HK-2 (cell line): ENCODE measurements at regions not wholly inside any gene's neighbourhood (a gene's known extent, or its start where the extent isn't known, plus 50 kb on each side); places are given as distances from the start of the nearest gene placed in this dataset.

Experiments
- DNase-seq: peaks from one replicate; pipeline ENCODE4 v3.0.0-alpha.2; 2018; ENCODE audit not compliant: unreplicated experiment

DNA sequence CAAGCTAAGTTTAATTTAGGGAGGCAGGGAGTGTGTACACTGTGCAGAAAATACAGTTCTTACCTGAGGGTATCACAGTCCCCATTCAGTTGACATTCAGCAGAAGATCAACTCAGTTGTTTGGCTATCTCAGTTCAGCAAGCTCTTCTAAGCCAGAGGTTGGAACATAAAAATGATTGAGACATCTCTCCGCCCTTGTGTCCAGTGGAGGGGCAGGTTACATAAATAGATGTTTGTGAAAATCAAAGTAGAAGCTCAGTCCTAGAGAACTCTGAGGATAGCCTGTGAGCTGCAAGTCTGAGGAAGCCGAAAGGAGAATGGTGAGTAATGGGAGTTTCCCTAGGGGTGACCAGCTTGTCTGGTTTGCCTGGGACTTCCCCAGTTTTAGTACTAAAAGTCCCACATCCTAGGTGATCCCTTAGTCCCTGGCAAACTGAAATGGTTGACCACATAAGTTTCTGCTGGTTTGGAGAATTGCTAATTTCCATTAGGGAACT is 251.4 kb upstream of the ATP2B1 start:
- peak; percentile 45 for DNase-seq

GRCh38 chr12:89959179-89959578 is 250.5 kb upstream of the ATP2B1 start:
- DNase-seq = no peak

GRCh38 chr12:89954259-89954658 is 245.6 kb upstream of the ATP2B1 start:
- DNase-seq = no peak

DNA sequence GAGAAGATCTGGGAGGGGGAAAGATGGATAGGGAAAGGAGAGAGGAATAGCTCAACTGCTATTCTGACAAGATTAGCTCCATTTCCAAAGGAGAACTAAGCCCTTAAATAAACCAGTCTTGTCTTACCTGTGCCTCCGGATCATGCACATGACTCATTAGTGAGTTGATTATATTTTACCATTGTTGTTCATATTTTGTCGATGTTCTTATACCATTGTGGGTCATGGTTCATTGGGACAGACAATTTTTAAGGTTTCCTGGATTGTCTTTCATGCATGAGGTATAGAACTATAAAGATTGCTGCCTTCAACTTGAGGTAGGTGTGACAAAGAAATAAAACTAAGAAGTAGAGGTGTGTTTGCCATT is 243.0 kb upstream of the ATP2B1 start:
- no peak for DNase-seq

- no peak for DNase-seq
Observed at GRCh38 chr12:89951050-89951693, 242.5 kb upstream of the ATP2B1 start.

GRCh38 chr12:89950421-89950820 is 241.8 kb upstream of the ATP2B1 start:
- DNase-seq = no peak

- no peak for DNase-seq
Observed at GRCh38 chr12:89949457-89950195, 241.0 kb upstream of the ATP2B1 start.

- DNase-seq = no peak
Observed at GRCh38 chr12:89948271-89949175, 239.9 kb upstream of the ATP2B1 start.

DNA sequence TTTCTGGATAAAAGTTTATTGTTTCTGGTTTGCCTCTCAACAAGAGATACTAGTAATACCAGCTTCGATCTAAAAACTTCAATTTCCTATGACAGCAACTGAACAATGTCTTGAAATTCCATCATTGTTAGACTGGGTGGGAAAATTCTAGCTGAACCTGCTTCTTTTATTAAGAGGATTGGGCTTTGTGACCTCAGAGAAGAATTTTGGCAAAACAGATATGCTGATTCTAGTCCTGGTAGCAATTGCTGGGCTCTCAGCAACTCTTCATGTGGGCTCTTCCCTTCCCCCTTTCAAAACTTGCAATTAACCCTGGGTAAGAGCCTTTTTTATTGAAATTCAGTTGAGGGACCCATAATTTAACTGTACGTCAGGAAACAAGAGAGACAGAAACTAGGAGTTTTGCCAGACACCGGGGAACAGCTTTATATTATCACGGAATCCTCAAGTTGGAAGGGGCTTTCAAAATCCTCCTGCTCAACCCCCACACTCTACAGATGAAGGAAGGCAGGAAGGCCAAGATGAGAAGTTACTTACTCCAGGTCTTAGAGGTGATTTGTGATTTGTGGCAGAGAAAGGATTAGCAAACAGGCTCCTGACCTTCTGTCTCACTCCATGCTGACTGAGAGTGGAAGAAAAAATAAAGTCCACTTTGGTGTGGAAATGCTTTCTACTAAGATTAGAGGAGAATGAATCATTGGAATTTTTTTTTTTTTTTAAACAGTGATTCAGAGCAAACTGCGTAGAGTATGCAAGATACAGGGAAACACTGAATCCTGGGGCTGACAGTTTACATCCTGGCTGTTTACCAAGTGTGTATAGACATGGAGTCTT is 239.0 kb upstream of the ATP2B1 start:
- peak; percentile 14 for DNase-seq

GRCh38 chr12:89946518-89947135 is 238.0 kb upstream of the ATP2B1 start:
- DNase-seq = no peak

GRCh38 chr12:89945123-89945522 is 236.5 kb upstream of the ATP2B1 start:
- no peak for DNase-seq

- DNase-seq = no peak
Observed at GRCh38 chr12:89943463-89943862, 234.8 kb upstream of the ATP2B1 start.

DNA sequence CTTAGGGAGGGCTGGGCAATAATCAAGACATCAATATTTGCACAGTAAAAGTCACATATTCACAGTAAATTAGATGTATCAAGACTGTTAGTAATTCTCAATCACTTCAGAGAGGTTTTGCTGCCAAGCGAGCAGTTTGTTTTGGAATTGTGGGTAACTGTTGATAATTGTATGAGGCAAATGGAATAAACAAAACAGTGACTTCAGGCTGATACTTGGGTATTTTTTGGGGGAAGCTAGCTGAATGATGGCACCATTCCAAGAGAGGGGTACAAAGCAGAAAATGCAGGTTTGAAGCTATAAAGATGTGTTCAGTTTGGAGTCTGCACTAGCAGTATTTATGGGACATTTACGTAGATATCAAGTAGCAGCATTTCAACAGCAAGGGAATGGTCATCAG is 232.8 kb upstream of the ATP2B1 start:
- no peak for DNase-seq

- DNase-seq = no peak
Observed at GRCh38 chr12:89939522-89940215, 231.0 kb upstream of the ATP2B1 start.

GRCh38 chr12:89936631-89937030 is 228.0 kb upstream of the ATP2B1 start:
- DNase-seq = no peak

GRCh38 chr12:89935850-89936249 is 227.2 kb upstream of the ATP2B1 start:
- DNase-seq = no peak

DNA sequence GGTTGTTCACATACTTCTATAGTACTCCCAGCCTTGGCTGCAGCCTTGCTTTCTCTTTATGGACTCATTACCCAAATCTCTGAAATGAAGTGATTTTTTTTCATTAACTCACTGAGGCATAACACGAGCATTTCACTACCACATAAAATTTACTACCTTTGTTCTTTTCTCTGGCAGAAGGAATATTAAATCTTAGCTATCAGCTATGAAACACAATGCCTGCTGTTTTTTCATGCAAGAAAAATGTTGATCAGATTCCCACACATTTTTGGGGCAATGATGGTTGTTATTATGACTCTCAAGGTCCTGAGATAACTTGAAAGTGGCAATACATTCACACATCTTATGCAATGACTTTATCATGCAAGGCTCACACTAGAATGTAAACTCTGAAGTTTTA is 225.3 kb upstream of the ATP2B1 start:
- no peak for DNase-seq

DNA sequence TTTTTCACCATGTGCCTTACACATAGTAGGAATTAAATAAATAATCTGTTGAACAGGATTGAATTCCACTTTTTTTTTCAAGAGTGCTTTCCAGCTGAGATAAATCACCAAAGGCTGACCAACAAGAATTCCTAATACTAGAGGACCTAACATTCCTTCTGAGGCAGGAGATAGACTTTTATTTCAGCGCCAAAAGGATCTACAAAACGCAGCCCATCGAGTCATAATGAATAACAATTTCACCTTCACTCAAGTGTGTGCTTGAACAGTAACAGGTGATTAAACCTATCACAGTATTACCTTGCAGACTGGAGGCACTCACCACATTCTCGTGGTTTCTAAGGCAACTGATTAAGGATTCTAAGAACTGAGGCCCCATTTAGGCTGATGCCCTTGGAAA is 224.3 kb upstream of the ATP2B1 start:
- DNase-seq = no peak

- DNase-seq = no peak
Observed at GRCh38 chr12:89928467-89928866, 219.8 kb upstream of the ATP2B1 start.

DNA sequence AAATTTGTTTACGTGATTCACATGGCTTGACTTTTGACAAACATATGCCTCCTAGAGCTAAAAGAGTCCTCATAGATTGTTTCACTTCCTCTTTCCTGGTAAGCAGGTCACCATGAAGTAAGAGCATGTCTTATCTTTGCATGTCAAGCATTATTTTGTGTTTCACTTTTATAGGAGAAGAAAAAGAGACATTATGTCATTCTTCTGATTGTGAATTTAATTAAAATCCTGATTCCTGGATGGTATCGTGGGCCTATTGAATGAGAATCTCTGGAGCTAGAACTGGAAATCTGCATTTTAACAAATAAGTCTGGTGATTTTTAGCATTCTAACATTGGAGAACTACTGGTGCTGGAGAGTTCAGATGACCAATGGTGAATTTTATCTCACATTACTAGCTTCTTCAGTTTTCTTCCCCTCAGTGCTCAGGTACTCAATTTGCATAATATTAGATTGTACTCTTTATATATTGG is 218.6 kb upstream of the ATP2B1 start:
- no peak for DNase-seq
